GM23338 (cell line): ENCODE measurements at regions not wholly inside any gene's neighbourhood (a gene's known extent, or its start where the extent isn't known, plus 50 kb on each side); places are given as distances from the start of the nearest gene placed in this dataset.

ENCODE experiments used
- ATAC-seq: fragments of 200-7000 bp; cut with Tn5 transposase; 3 replicates; pipeline ENCODE4 v1.9.1; 2020
- DNase-seq: peaks from one replicate; pipeline ENCODE4 v3.0.0-alpha.2; 2015; ENCODE audit warnings: low spot score
- H2AFZ ChIP-seq: fragments of 200-600 bp; sonication (generic); 2 replicates; pipeline ENCODE4 v1.8.0; 2016; ENCODE audit warnings: antibody characterized with exemption, mild to moderate bottlenecking, moderate library complexity
- H3F3A ChIP-seq: fragments of 200-600 bp; sonication (generic); replicated peaks from 2 replicates; pipeline ENCODE4 v1.8.0; 2017; ENCODE audit warnings: antibody characterized with exemption, mixed run types, low read depth
- H3K27ac ChIP-seq: fragments of 200-600 bp; sonication (generic); 2 replicates; pipeline ENCODE4 v1.6.1; 2016; ENCODE audit warnings: low read depth
- H3K27me3 ChIP-seq: fragments of 200-600 bp; sonication (generic); 2 replicates; pipeline ENCODE4 v1.8.0; 2016; ENCODE audit warnings: mild to moderate bottlenecking, mixed run types, moderate library complexity; ENCODE audit not compliant: insufficient read depth
- H3K36me3 ChIP-seq: fragments of 200-600 bp; sonication (generic); 2 replicates; pipeline ENCODE4 v1.8.0; 2016; ENCODE audit warnings: mild to moderate bottlenecking; ENCODE audit not compliant: insufficient read depth
- H3K4me1 ChIP-seq: fragments of 200-600 bp; sonication (generic); 2 replicates; pipeline ENCODE4 v1.8.0; 2016; ENCODE audit warnings: mild to moderate bottlenecking, moderate library complexity; ENCODE audit not compliant: insufficient read depth
- H3K4me2 ChIP-seq: fragments of 200-600 bp; sonication (generic); 2 replicates; pipeline ENCODE4 v1.7.1; 2017; ENCODE audit warnings: mixed run types
- H3K4me3 ChIP-seq: fragments of 200-600 bp; sonication (generic); 2 replicates; pipeline ENCODE4 v1.6.1; 2016; ENCODE audit warnings: mixed run types
- H3K79me2 ChIP-seq: fragments of 200-600 bp; sonication (generic); replicated peaks from 2 replicates; pipeline ENCODE4 v1.8.0; 2017; ENCODE audit warnings: mild to moderate bottlenecking; ENCODE audit not compliant: insufficient read depth
- H3K9me2 ChIP-seq: fragments of 200-600 bp; sonication (generic); 2 replicates; pipeline ENCODE4 v1.8.0; 2017; ENCODE audit not compliant: insufficient read depth
- H4K20me1 ChIP-seq: fragments of 200-600 bp; sonication (generic); replicated peaks from 2 replicates; pipeline ENCODE4 v1.8.0; 2017; ENCODE audit warnings: mild to moderate bottlenecking; ENCODE audit not compliant: insufficient read depth
- H3K27ac Mint-ChIP-seq: 2 replicates; pipeline ENCODE4 v1.8.0; 2020; ENCODE audit warnings: inconsistent platforms, mild to moderate bottlenecking, moderate library complexity, mixed read lengths
- H3K27me3 Mint-ChIP-seq: 3 replicates; pipeline ENCODE4 v1.8.0; 2022; ENCODE audit warnings: low read depth, mild to moderate bottlenecking, moderate library complexity, mixed read lengths, inconsistent platforms; ENCODE audit not compliant: insufficient read depth, poor library complexity
- H3K36me3 Mint-ChIP-seq: 3 replicates; pipeline ENCODE4 v1.8.0; 2021; ENCODE audit warnings: low read depth, mild to moderate bottlenecking, inconsistent platforms, moderate library complexity, mixed read lengths
- H3K4me1 Mint-ChIP-seq: 3 replicates; pipeline ENCODE4 v1.8.0; 2020; ENCODE audit warnings: mild to moderate bottlenecking, inconsistent platforms, mixed read lengths
- H3K4me3 Mint-ChIP-seq: 3 replicates; pipeline ENCODE4 v1.8.0; 2021; ENCODE audit warnings: moderate library complexity, mild to moderate bottlenecking, inconsistent platforms, mixed read lengths
- H3K9me3 Mint-ChIP-seq: 3 replicates; pipeline ENCODE4 v1.8.0; 2020; ENCODE audit warnings: moderate library complexity, mild to moderate bottlenecking, inconsistent platforms, mixed read lengths
- CREB1 ChIP-seq: fragments of 250-450 bp; sonication (Bioruptor Pico); IDR thresholded peaks from 2 replicates; pipeline ENCODE4 v1.5.0; 2020; ENCODE audit warnings: low read depth, mild to moderate bottlenecking, moderate library complexity
- EZH2 ChIP-seq: fragments of 200-600 bp; sonication (generic); IDR thresholded peaks from one replicate; pipeline ENCODE4 v1.8.0; 2017; ENCODE audit warnings: antibody characterized with exemption, mild to moderate bottlenecking, low read depth; ENCODE audit not compliant: unreplicated experiment
- EZH2phosphoT487 ChIP-seq: fragments of 200-600 bp; sonication (generic); IDR thresholded peaks from one replicate; pipeline ENCODE4 v1.8.1; 2018; ENCODE audit warnings: antibody characterized with exemption; ENCODE audit not compliant: unreplicated experiment
- JUNB ChIP-seq: IDR thresholded peaks from one replicate; pipeline ENCODE4 v1.6.1; 2016; ENCODE audit warnings: antibody characterized with exemption; ENCODE audit not compliant: unreplicated experiment
- NANOG ChIP-seq: IDR thresholded peaks from 2 replicates; pipeline ENCODE4 v1.6.1; 2016; ENCODE audit warnings: antibody characterized with exemption, borderline replicate concordance
- POLR2AphosphoS5 ChIP-seq: IDR thresholded peaks from 2 replicates; pipeline ENCODE4 v1.6.1; 2016; ENCODE audit warnings: antibody characterized with exemption, low read depth
- ZNF114 ChIP-seq: fragments of 250-450 bp; sonication (Bioruptor Pico); IDR thresholded peaks from 2 replicates; pipeline ENCODE4 v1.5.0; 2020; ENCODE audit warnings: mild to moderate bottlenecking, moderate library complexity
- ZNF331 ChIP-seq: fragments of 250-450 bp; sonication (Bioruptor Pico); IDR thresholded peaks from 2 replicates; pipeline ENCODE4 v1.5.0; 2020; ENCODE audit warnings: low read depth, mild to moderate bottlenecking, moderate library complexity
- TF ChIP-seq, protein P1 (sequence below), 2 experiments: fragments of 200-600 bp in 1 of 2; sonication (generic) in 1 of 2; conservative IDR thresholded peaks; 2 replicates each; pipeline versions ENCODE4 v1.5.1 to v1.6.1; 2016 to 2017; ENCODE audit warnings: antibody characterized with exemption in 2 of 2, low read depth in 2 of 2, mild to moderate bottlenecking in 2 of 2, moderate library complexity in 1 of 2
- TF ChIP-seq, protein P2 (sequence below): IDR thresholded peaks from one replicate; pipeline ENCODE4 v1.6.1; 2018; ENCODE audit warnings: antibody characterized with exemption; ENCODE audit not compliant: unreplicated experiment
- TF ChIP-seq, protein P3 (sequence below): fragments of 250-450 bp; sonication (Bioruptor Pico); IDR thresholded peaks from 2 replicates; pipeline ENCODE4 v1.5.0; 2020; ENCODE audit warnings: mild to moderate bottlenecking, moderate library complexity

DNA sequence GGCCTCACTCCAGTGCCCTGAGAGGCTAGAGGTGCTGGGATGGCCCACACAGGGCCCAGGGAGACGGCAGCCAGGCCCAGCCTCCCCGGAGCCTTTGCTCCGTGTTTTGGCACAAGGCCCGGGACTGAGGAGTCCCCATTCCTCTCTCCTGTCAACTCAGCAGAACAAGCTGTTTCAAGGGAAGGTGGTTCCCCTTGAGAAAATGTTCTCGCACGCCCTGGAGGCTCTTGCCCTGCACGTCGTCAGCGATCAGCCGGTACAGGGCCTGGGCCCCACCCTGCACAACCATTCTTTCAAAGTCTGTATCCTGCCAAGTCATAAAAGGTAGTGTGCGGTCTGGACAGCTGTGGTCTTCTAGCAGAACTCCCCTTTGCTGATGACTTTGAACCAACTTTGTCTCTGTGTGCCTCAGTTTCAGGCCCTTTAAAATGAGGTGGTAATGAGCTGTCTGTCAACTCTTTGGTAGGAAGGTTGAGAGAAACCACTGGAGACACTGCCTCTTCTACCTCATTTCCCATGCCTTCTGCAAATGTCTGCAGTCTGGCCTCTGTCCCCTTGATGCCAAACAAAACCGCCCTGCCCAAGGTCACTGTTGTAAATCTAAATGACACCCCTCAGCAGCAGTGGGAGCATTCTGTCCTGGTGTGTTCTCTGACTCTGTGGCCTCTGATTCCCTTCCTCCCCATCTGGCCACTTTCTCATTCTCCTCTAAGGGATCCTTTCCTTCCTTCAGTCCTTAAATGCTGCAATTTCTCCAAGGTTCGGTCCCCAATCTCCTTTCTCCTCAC lies 138.6 kb upstream of the JUN start (continued):
- TF ChIP-seq, protein P1, sequence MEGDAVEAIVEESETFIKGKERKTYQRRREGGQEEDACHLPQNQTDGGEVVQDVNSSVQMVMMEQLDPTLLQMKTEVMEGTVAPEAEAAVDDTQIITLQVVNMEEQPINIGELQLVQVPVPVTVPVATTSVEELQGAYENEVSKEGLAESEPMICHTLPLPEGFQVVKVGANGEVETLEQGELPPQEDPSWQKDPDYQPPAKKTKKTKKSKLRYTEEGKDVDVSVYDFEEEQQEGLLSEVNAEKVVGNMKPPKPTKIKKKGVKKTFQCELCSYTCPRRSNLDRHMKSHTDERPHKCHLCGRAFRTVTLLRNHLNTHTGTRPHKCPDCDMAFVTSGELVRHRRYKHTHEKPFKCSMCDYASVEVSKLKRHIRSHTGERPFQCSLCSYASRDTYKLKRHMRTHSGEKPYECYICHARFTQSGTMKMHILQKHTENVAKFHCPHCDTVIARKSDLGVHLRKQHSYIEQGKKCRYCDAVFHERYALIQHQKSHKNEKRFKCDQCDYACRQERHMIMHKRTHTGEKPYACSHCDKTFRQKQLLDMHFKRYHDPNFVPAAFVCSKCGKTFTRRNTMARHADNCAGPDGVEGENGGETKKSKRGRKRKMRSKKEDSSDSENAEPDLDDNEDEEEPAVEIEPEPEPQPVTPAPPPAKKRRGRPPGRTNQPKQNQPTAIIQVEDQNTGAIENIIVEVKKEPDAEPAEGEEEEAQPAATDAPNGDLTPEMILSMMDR (conservative IDR thresholded peaks at IDR 0.05; ENCODE audit: low read depth in 2 of 2): no peak
- TF ChIP-seq CREB1 (no peak), EZH2 (no peak), NANOG (no peak), ZNF331 (CRISPR knock-in tag) (no peak), ZNF114 (no peak), JUNB (no peak)
- TF ChIP-seq, protein P2, sequence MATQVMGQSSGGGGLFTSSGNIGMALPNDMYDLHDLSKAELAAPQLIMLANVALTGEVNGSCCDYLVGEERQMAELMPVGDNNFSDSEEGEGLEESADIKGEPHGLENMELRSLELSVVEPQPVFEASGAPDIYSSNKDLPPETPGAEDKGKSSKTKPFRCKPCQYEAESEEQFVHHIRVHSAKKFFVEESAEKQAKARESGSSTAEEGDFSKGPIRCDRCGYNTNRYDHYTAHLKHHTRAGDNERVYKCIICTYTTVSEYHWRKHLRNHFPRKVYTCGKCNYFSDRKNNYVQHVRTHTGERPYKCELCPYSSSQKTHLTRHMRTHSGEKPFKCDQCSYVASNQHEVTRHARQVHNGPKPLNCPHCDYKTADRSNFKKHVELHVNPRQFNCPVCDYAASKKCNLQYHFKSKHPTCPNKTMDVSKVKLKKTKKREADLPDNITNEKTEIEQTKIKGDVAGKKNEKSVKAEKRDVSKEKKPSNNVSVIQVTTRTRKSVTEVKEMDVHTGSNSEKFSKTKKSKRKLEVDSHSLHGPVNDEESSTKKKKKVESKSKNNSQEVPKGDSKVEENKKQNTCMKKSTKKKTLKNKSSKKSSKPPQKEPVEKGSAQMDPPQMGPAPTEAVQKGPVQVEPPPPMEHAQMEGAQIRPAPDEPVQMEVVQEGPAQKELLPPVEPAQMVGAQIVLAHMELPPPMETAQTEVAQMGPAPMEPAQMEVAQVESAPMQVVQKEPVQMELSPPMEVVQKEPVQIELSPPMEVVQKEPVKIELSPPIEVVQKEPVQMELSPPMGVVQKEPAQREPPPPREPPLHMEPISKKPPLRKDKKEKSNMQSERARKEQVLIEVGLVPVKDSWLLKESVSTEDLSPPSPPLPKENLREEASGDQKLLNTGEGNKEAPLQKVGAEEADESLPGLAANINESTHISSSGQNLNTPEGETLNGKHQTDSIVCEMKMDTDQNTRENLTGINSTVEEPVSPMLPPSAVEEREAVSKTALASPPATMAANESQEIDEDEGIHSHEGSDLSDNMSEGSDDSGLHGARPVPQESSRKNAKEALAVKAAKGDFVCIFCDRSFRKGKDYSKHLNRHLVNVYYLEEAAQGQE: no peak

DNA sequence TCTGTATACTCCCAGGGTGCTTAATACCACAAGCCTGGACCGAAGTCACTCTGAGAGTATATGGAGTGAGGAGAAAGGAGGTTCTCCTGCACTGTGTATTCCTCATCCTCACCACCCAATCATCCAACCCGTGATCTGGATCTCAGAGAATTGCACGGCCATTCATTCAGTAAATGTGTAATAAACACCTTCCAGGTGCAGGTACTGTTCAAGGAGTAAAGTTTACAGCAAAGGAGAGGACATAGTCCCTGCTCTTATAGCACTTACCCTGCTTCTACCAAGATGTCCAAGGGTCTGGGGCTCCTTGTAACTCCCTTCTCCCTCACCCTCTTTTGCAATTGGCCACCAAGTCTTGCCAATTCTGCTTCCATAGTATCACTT lies 139.2 kb upstream of the JUN start:
- no peak overlapping the region for H3K4me3 Mint-ChIP-seq
- H3K27ac Mint-ChIP-seq: no peak overlapping the region
- no peak overlapping the region for H2AFZ ChIP-seq
- DNase-seq: no peak
- H3K4me1 ChIP-seq: no peaks in the 10 kb centered on the region
- no peak overlapping the region for H3K4me3 ChIP-seq
- H3K36me3 ChIP-seq: no peaks in the 10 kb centered on the region
- TF ChIP-seq, protein P1 (conservative IDR thresholded peaks at IDR 0.05; ENCODE audit: low read depth in 2 of 2): no peak
- no peak for TF ChIP-seq EZH2phosphoT487
- no peak for TF ChIP-seq POLR2AphosphoS5
- TF ChIP-seq, protein P3, sequence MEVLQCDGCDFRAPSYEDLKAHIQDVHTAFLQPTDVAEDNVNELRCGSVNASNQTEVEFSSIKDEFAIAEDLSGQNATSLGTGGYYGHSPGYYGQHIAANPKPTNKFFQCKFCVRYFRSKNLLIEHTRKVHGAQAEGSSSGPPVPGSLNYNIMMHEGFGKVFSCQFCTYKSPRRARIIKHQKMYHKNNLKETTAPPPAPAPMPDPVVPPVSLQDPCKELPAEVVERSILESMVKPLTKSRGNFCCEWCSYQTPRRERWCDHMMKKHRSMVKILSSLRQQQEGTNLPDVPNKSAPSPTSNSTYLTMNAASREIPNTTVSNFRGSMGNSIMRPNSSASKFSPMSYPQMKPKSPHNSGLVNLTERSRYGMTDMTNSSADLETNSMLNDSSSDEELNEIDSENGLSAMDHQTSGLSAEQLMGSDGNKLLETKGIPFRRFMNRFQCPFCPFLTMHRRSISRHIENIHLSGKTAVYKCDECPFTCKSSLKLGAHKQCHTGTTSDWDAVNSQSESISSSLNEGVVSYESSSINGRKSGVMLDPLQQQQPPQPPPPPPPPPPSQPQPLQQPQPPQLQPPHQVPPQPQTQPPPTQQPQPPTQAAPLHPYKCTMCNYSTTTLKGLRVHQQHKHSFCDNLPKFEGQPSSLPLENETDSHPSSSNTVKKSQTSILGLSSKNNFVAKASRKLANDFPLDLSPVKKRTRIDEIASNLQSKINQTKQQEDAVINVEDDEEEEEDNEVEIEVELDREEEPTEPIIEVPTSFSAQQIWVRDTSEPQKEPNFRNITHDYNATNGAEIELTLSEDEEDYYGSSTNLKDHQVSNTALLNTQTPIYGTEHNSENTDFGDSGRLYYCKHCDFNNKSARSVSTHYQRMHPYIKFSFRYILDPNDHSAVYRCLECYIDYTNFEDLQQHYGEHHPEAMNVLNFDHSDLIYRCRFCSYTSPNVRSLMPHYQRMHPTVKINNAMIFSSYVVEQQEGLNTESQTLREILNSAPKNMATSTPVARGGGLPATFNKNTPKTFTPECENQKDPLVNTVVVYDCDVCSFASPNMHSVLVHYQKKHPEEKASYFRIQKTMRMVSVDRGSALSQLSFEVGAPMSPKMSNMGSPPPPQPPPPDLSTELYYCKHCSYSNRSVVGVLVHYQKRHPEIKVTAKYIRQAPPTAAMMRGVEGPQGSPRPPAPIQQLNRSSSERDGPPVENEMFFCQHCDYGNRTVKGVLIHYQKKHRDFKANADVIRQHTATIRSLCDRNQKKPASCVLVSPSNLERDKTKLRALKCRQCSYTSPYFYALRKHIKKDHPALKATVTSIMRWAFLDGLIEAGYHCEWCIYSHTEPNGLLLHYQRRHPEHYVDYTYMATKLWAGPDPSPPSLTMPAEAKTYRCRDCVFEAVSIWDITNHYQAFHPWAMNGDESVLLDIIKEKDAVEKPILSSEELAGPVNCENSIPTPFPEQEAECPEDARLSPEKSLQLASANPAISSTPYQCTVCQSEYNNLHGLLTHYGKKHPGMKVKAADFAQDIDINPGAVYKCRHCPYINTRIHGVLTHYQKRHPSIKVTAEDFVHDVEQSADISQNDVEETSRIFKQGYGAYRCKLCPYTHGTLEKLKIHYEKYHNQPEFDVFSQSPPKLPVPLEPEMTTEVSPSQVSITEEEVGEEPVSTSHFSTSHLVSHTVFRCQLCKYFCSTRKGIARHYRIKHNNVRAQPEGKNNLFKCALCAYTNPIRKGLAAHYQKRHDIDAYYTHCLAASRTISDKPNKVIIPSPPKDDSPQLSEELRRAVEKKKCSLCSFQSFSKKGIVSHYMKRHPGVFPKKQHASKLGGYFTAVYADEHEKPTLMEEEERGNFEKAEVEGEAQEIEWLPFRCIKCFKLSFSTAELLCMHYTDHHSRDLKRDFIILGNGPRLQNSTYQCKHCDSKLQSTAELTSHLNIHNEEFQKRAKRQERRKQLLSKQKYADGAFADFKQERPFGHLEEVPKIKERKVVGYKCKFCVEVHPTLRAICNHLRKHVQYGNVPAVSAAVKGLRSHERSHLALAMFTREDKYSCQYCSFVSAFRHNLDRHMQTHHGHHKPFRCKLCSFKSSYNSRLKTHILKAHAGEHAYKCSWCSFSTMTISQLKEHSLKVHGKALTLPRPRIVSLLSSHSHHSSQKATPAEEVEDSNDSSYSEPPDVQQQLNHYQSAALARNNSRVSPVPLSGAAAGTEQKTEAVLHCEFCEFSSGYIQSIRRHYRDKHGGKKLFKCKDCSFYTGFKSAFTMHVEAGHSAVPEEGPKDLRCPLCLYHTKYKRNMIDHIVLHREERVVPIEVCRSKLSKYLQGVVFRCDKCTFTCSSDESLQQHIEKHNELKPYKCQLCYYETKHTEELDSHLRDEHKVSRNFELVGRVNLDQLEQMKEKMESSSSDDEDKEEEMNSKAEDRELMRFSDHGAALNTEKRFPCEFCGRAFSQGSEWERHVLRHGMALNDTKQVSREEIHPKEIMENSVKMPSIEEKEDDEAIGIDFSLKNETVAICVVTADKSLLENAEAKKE: no peak
- no peaks in the 10 kb centered on the region for H3K4me1 Mint-ChIP-seq
- no peak overlapping the region for H3K27ac ChIP-seq
- H3K9me2 ChIP-seq: no peaks in the 10 kb centered on the region
- no peaks in the 10 kb centered on the region for H3K27me3 Mint-ChIP-seq
- H3K79me2 ChIP-seq: no peaks in the 10 kb centered on the region
- H3K9me3 Mint-ChIP-seq: no peaks in the 10 kb centered on the region
- ATAC-seq: no peak
- no peak overlapping the region for H3K4me2 ChIP-seq
- H4K20me1 ChIP-seq: no peaks in the 10 kb centered on the region
- H3F3A ChIP-seq: no peaks in the 10 kb centered on the region
- H3K36me3 Mint-ChIP-seq: no peaks in the 10 kb centered on the region
- no peaks in the 10 kb centered on the region for H3K27me3 ChIP-seq
